GM12878 (cell line): ENCODE measurements at regions not wholly inside any gene's neighbourhood (a gene's known extent, or its start where the extent isn't known, plus 50 kb on each side); places are given as distances from the start of the nearest gene placed in this dataset.

ENCODE experiments used
- ATAC-seq: fragments of 200-7000 bp; cut with Tn5 transposase; 3 replicates; pipeline ENCODE4 v1.9.1; 2020; ENCODE audit warnings: mild to moderate bottlenecking, moderate library complexity
- BruUV-seq: library from RNA; stranded (reverse); fragments of 400-500 nt; replicated peaks from 2 replicates; lab custom pipeline; 2021; lab: Mats Ljungman, UMichigan
- CTCF ChIA-PET: fragments of 300-600 bp; sonication (Branson Sonifier 250); formaldehyde crosslinking; extraction: SDS; loops from one replicate; lab custom pipeline; 2021; ENCODE audit warnings: inconsistent platforms; lab: Yijun Ruan, JAX
- POLR2A ChIA-PET: fragments of 350-600 bp; formaldehyde crosslinking; extraction: SDS; loops from one replicate; lab custom pipeline; 2021; ENCODE audit warnings: inconsistent platforms; lab: Charles Lee
- RAD21 ChIA-PET: fragments of 300-600 bp; sonication (Branson Sonifier 250); formaldehyde crosslinking; loops from one replicate; lab custom pipeline; 2023; ENCODE audit warnings: antibody characterized with exemption; ENCODE audit not compliant: unreplicated experiment; lab: Charles Lee
- SMC1A ChIA-PET: fragments of 300-600 bp; sonication (Branson Sonifier 250); formaldehyde crosslinking; loops from one replicate; lab custom pipeline; 2023; ENCODE audit not compliant: unreplicated experiment, uncharacterized antibody; lab: Charles Lee
- DNase-seq: peaks from one replicate; pipeline ENCODE4 v3.0.0-alpha.2; 2011; ENCODE audit warnings: low read depth, low spot score
- FAIRE-seq: peaks from 3 replicates; lab custom pipeline; 2011; peaks lifted over from hg19 to GRCh38; lab: Jason Lieb, UNC
- H2AFZ ChIP-seq: 2 replicates; pipeline ENCODE4 v1.6.0; 2011; ENCODE audit warnings: low read depth, low read length, control low read depth; ENCODE audit not compliant: control insufficient read depth
- H3K27ac ChIP-seq: 2 replicates; pipeline ENCODE4 v1.5.1; 2011; ENCODE audit warnings: control low read depth; ENCODE audit not compliant: control insufficient read depth, insufficient read depth
- H3K27me3 ChIP-seq, 2 experiments: replicated peaks in 1 of 2; 2 replicates each; pipeline versions ENCODE4 v1.6.0 to v1.6.1; 2011; ENCODE audit warnings: low read length in 1 of 2; ENCODE audit not compliant: control insufficient read depth in 2 of 2, insufficient read depth in 2 of 2
- H3K36me3 ChIP-seq, 2 experiments: 2 replicates each; pipeline ENCODE4 v1.5.1; 2011; ENCODE audit warnings: low read length in 1 of 2; ENCODE audit not compliant: control insufficient read depth in 2 of 2, insufficient read depth in 2 of 2
- H3K4me1 ChIP-seq: 2 replicates; pipeline ENCODE4 v1.6.1; 2011; ENCODE audit warnings: mild to moderate bottlenecking, low read length, moderate library complexity, mixed read lengths; ENCODE audit not compliant: control insufficient read depth, insufficient read depth
- H3K4me2 ChIP-seq: 2 replicates; pipeline ENCODE4 v1.6.0; 2011; ENCODE audit warnings: control low read depth; ENCODE audit not compliant: control insufficient read depth, insufficient read depth
- H3K4me3 ChIP-seq: fragments of 200-600 bp; sonication (generic); 2 replicates; pipeline ENCODE4 v1.5.1; 2016
- H3K79me2 ChIP-seq: 2 replicates; pipeline ENCODE4 v1.6.0; 2011; ENCODE audit warnings: low read length; ENCODE audit not compliant: control insufficient read depth, insufficient read depth
- H3K9ac ChIP-seq: 2 replicates; pipeline ENCODE4 v1.8.0; 2011; ENCODE audit warnings: low read length, control low read depth, mixed read lengths; ENCODE audit not compliant: control insufficient read depth, insufficient read depth
- H3K9me3 ChIP-seq: replicated peaks from 3 replicates; pipeline ENCODE4 v1.5.1; 2011; ENCODE audit warnings: mild to moderate bottlenecking, low read length; ENCODE audit not compliant: control insufficient read depth, insufficient read depth
- H4K20me1 ChIP-seq: 2 replicates; pipeline ENCODE4 v1.6.0; 2011; ENCODE audit not compliant: control insufficient read depth, insufficient read depth
- BACH1 ChIP-seq: fragments of 450-650 bp; IDR thresholded peaks from 2 replicates; pipeline ENCODE4 v1.6.1; 2017; ENCODE audit warnings: mild to moderate bottlenecking, borderline replicate concordance
- HDAC6 ChIP-seq: fragments of 200-600 bp; sonication (generic); IDR thresholded peaks from one replicate; pipeline ENCODE4 v1.8.0; 2017; ENCODE audit warnings: antibody characterized with exemption; ENCODE audit not compliant: unreplicated experiment
- IRF3 ChIP-seq: fragments of 450-650 bp; IDR thresholded peaks from 2 replicates; pipeline ENCODE4 v1.6.1; 2014; ENCODE audit warnings: mild to moderate bottlenecking
- KDM1A ChIP-seq: fragments of 200-600 bp; sonication (generic); IDR thresholded peaks from 2 replicates; pipeline ENCODE4 v1.6.1; 2016; ENCODE audit warnings: borderline replicate concordance
- MTA2 ChIP-seq: fragments of 450-650 bp; IDR thresholded peaks from 2 replicates; pipeline ENCODE4 v1.6.1; 2016; ENCODE audit warnings: low read depth, mild to moderate bottlenecking, moderate library complexity
- MXI1 ChIP-seq: fragments of 150-350 bp; IDR thresholded peaks from 2 replicates; pipeline ENCODE4 v1.6.1; 2011; ENCODE audit warnings: low read depth, mild to moderate bottlenecking, inconsistent platforms, low read length, improper control_type of control experiment
- NFXL1 ChIP-seq: fragments of 450-650 bp; IDR thresholded peaks from 2 replicates; pipeline ENCODE4 v1.6.1; 2017; ENCODE audit warnings: antibody characterized with exemption, mild to moderate bottlenecking, borderline replicate concordance
- SREBF1 ChIP-seq: IDR thresholded peaks from 2 replicates; pipeline ENCODE4 v1.6.1; 2012; ENCODE audit warnings: mild to moderate bottlenecking, low read length
- TBL1XR1 ChIP-seq: IDR thresholded peaks from 2 replicates; pipeline ENCODE4 v1.6.1; 2012; ENCODE audit warnings: low read depth, low read length, improper control_type of control experiment
- in situ Hi-C: fragments of 300-500 bp; cut with MboI; formaldehyde crosslinking; loops from 9 replicates; pipeline ENCODE4 v1.14.3; 2018; ENCODE audit warnings: mixed read lengths
- intact Hi-C: fragments of 100-400 bp; cut with micrococcal nuclease; formaldehyde crosslinking; loops from one replicate; pipeline ENCODE4 v1.14.2; 2022; ENCODE audit not compliant: unreplicated experiment
- TF ChIP-seq, protein P1 (sequence below): fragments of 150-350 bp; IDR thresholded peaks from 2 replicates; pipeline ENCODE4 v1.6.1; 2016; ENCODE audit warnings: low read depth, low read length
- TF ChIP-seq, protein P2 (sequence below): fragments of 450-650 bp; formaldehyde crosslinking; IDR thresholded peaks from 2 replicates; pipeline ENCODE4 v1.5.0; 2022; ENCODE audit warnings: mild to moderate bottlenecking, missing genetic modification characterization

DNA sequence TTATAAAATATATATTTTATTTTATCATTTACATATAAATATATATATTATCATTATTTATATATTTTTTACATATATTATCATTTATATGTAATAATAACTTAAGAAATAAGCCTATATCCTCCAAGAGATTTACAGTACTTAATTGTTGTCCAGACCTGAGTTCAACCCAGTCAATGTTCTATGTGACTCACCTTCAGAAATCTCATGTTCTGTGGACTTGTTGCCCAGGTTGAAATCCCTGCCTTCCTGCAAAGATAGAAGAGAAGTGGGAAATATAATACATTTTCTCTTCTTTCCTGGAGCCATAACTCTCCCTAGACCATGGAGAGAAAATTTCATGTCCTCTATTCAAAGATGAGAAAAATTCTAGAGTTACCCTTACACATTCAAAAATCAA, 247.3 kb downstream of the PARM1 start:
- no peaks in the 10 kb centered on the region for H4K20me1 ChIP-seq
- POLR2A ChIA-PET, result no interaction called here
- RAD21 ChIA-PET, result no interaction called here
- H3K27me3 ChIP-seq, result no peaks in the 10 kb centered on the region
- intact Hi-C loops, result no loop called here
- FAIRE-seq, result no peak
- no peak overlapping the region for H3K27ac ChIP-seq
- SMC1A ChIA-PET, result interaction anchor here (1.6 kb wide), 1 partner anchor 9 kb away, joined by 3 read pairs; no protein-coding TSS in a partner anchor
- no peaks in the 10 kb centered on the region for H3K36me3 ChIP-seq
- H3K9me3 ChIP-seq, result no peaks in the 10 kb centered on the region; the same call in 2 of the 3 replicates
- TF ChIP-seq IRF3, result no peak
- TF ChIP-seq, all 136 proteins: peak for 0
- H3K4me3 ChIP-seq, result no peak overlapping the region
- H3K4me2 ChIP-seq, result no peak overlapping the region
- H2AFZ ChIP-seq, result no peak overlapping the region
- CTCF ChIA-PET, result interaction anchor here (1.3 kb wide), 1 partner anchor 306 kb away, joined by 4 read pairs; no protein-coding TSS in a partner anchor
- in situ Hi-C loops, result no loop called here
- no peak overlapping the region for H3K9ac ChIP-seq
- no peaks in the 10 kb centered on the region for H3K79me2 ChIP-seq
- BruUV-seq, result no TSS peak
- no peak for ATAC-seq
- peaks cover 13% of the 10 kb centered on the region for H3K4me1 ChIP-seq
- DNase-seq, result no peak

DNA sequence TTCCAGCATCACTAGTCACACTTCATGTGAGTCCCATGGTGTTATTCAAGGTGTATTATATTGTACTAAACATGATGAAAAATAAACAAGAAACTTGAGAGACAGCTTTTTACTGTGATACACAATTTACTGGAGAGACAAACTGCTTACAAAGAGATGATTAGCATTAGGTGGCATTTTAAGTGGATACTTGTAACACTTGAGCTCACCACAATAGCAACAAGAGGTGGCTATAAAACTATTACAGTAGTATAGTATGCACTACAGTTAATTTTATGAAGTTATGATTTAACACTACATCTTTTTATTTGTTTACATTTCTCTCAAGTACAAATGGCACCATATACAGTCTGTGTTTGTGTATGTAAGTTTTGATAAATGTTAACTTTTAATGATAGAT, 246.6 kb downstream of the PARM1 start:
- RAD21 ChIA-PET, result no interaction called here
- H3K27ac ChIP-seq, result no peak overlapping the region
- H3K9ac ChIP-seq, result no peak overlapping the region
- H3K4me3 ChIP-seq, result no peak overlapping the region
- POLR2A ChIA-PET, result no interaction called here
- BruUV-seq, result no TSS peak
- in situ Hi-C loops, result no loop called here
- no peaks in the 10 kb centered on the region for H3K27me3 ChIP-seq
- H3K9me3 ChIP-seq, result no peaks in the 10 kb centered on the region; the same call in 2 of the 3 replicates
- no peaks in the 10 kb centered on the region for H4K20me1 ChIP-seq
- SMC1A ChIA-PET, result interaction anchor here (1.0 kb wide), 1 partner anchor 110 kb away, joined by 3 read pairs; no protein-coding TSS in a partner anchor
- TF ChIP-seq TBL1XR1, result no peak
- no peak for TF ChIP-seq MTA2
- TF ChIP-seq, protein P1, sequence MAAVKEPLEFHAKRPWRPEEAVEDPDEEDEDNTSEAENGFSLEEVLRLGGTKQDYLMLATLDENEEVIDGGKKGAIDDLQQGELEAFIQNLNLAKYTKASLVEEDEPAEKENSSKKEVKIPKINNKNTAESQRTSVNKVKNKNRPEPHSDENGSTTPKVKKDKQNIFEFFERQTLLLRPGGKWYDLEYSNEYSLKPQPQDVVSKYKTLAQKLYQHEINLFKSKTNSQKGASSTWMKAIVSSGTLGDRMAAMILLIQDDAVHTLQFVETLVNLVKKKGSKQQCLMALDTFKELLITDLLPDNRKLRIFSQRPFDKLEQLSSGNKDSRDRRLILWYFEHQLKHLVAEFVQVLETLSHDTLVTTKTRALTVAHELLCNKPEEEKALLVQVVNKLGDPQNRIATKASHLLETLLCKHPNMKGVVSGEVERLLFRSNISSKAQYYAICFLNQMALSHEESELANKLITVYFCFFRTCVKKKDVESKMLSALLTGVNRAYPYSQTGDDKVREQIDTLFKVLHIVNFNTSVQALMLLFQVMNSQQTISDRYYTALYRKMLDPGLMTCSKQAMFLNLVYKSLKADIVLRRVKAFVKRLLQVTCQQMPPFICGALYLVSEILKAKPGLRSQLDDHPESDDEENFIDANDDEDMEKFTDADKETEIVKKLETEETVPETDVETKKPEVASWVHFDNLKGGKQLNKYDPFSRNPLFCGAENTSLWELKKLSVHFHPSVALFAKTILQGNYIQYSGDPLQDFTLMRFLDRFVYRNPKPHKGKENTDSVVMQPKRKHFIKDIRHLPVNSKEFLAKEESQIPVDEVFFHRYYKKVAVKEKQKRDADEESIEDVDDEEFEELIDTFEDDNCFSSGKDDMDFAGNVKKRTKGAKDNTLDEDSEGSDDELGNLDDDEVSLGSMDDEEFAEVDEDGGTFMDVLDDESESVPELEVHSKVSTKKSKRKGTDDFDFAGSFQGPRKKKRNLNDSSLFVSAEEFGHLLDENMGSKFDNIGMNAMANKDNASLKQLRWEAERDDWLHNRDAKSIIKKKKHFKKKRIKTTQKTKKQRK, result no peak
- TF ChIP-seq MXI1, result no peak
- no peak for TF ChIP-seq NFXL1
- TF ChIP-seq KDM1A, result no peak
- TF ChIP-seq SREBF1, result no peak
- TF ChIP-seq, protein P2, sequence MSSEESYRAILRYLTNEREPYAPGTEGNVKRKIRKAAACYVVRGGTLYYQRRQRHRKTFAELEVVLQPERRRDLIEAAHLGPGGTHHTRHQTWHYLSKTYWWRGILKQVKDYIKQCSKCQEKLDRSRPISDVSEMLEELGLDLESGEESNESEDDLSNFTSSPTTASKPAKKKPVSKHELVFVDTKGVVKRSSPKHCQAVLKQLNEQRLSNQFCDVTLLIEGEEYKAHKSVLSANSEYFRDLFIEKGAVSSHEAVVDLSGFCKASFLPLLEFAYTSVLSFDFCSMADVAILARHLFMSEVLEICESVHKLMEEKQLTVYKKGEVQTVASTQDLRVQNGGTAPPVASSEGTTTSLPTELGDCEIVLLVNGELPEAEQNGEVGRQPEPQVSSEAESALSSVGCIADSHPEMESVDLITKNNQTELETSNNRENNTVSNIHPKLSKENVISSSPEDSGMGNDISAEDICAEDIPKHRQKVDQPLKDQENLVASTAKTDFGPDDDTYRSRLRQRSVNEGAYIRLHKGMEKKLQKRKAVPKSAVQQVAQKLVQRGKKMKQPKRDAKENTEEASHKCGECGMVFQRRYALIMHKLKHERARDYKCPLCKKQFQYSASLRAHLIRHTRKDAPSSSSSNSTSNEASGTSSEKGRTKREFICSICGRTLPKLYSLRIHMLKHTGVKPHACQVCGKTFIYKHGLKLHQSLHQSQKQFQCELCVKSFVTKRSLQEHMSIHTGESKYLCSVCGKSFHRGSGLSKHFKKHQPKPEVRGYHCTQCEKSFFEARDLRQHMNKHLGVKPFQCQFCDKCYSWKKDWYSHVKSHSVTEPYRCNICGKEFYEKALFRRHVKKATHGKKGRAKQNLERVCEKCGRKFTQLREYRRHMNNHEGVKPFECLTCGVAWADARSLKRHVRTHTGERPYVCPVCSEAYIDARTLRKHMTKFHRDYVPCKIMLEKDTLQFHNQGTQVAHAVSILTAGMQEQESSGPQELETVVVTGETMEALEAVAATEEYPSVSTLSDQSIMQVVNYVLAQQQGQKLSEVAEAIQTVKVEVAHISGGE (CRISPR knock-in tag), result no peak
- no peak for TF ChIP-seq HDAC6
- no peak for TF ChIP-seq BACH1
- TF ChIP-seq, all 136 proteins: peak for 0
- ATAC-seq (no peak), DNase-seq (no peak), FAIRE-seq (no peak)
- CTCF ChIA-PET, result no interaction called here
- Histone ChIP-seq H3K79me2 (no peaks in the 10 kb centered on the region), H2AFZ (no peak overlapping the region), H3K36me3 (no peaks in the 10 kb centered on the region), H3K4me1 (peaks cover 13% of the 10 kb centered on the region), H3K4me2 (no peak overlapping the region)
- intact Hi-C loops, result no loop called here
